DOHH2 (cell line): ENCODE measurements at regions not wholly inside any gene's neighbourhood (a gene's known extent, or its start where the extent isn't known, plus 50 kb on each side); places are given as distances from the start of the nearest gene placed in this dataset.

Experiments used
- EZH2phosphoT487 ChIP-seq: fragments of 200-600 bp; sonication (generic); IDR thresholded peaks from 2 replicates; pipeline ENCODE4 v1.6.1; 2017; ENCODE audit warnings: borderline replicate concordance, mild to moderate bottlenecking, antibody characterized with exemption, low read length, moderate library complexity, mixed read lengths
- TF ChIP-seq, protein P1 (sequence below): fragments of 200-600 bp; sonication (generic); IDR thresholded peaks from one replicate; pipeline ENCODE4 v1.5.1; 2014; ENCODE audit warnings: antibody characterized with exemption, mild to moderate bottlenecking, low read depth, low read length; ENCODE audit not compliant: poor library complexity, severe bottlenecking

DNA sequence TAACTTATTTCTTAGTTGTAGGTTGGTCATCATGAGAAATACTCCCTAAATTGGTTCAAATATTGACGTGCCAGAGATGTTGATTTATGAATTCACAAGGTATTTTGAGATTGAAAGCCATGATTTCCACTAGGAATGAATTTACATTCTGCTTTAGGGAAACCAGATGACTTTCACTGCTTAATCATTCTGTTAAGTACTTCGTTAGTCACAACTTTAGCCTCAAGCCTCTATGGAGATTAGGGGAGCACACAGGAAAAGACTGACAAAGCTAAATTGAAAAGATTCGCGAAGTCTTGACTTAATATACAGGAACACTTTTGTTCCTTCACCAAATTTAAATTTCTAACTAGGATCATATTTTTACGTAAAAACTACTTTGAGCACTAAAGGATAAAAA, 250.4 kb upstream of the CACNA2D1 start:
- TF ChIP-seq, protein P1, sequence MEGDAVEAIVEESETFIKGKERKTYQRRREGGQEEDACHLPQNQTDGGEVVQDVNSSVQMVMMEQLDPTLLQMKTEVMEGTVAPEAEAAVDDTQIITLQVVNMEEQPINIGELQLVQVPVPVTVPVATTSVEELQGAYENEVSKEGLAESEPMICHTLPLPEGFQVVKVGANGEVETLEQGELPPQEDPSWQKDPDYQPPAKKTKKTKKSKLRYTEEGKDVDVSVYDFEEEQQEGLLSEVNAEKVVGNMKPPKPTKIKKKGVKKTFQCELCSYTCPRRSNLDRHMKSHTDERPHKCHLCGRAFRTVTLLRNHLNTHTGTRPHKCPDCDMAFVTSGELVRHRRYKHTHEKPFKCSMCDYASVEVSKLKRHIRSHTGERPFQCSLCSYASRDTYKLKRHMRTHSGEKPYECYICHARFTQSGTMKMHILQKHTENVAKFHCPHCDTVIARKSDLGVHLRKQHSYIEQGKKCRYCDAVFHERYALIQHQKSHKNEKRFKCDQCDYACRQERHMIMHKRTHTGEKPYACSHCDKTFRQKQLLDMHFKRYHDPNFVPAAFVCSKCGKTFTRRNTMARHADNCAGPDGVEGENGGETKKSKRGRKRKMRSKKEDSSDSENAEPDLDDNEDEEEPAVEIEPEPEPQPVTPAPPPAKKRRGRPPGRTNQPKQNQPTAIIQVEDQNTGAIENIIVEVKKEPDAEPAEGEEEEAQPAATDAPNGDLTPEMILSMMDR: no peak
- TF ChIP-seq EZH2phosphoT487: no peak
